ENCODE measurements at regions not wholly inside any gene's neighbourhood (a gene's known extent, or its start where the extent isn't known, plus 50 kb on each side); places are given as distances from the start of the nearest gene placed in this dataset.

DNA sequence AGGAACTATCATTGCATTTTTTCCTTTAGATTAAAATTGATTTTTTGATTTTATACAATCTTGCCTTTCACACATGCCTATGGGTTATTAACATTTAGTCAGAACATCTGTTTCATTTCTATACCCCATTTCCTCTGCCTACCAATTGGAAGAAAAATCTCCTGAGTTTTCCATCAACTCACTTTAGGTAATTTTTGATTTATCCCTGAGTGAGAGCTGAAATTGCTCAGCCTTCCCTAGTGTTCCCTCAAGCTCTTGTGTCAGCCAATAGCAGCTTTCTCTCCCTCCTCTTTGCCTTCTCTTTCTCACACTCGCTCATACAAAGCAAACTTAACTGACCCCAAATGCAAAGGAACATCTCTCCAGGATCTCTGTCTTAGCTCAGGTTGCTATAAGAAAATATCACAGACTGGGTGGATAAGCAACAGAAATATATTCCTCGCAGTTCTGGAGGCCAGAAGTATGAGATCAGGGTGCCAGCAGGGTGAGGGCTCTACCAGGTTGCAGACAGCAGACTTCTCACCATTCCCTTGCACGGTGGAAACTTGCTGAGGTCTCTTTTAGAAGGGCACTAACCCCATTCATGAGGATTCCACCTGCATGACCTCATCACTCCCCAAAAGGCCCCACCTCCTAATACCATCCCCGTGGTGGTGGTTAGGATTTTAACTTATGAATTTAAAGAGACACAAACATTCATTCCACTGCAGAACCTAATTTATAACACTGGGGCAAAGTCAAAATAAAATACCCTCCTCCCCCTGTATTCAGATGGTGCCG, 224.2 kb upstream of the SFSWAP start:
- TF ChIP-seq POU2F2 (IDR thresholded peaks at IDR 0.05; ENCODE audit: low read depth, low read length) (no peak), SPI1 (IDR thresholded peaks at IDR 0.05; ENCODE audit: low read depth, low read length) (no peak), PAX5 (IDR thresholded peaks at IDR 0.05; ENCODE audit: insufficient read depth, low read length, severe bottlenecking) (no peak), TAF1 (IDR thresholded peaks at IDR 0.05; ENCODE audit: low read depth, low read length) (no peak), POLR2A (IDR thresholded peaks at IDR 0.05; ENCODE audit: low read depth, low read length) (no peak)
- DNase-seq (ENCODE audit: insufficient read length, low spot score) (no peak), FAIRE-seq (no peak)

DNA sequence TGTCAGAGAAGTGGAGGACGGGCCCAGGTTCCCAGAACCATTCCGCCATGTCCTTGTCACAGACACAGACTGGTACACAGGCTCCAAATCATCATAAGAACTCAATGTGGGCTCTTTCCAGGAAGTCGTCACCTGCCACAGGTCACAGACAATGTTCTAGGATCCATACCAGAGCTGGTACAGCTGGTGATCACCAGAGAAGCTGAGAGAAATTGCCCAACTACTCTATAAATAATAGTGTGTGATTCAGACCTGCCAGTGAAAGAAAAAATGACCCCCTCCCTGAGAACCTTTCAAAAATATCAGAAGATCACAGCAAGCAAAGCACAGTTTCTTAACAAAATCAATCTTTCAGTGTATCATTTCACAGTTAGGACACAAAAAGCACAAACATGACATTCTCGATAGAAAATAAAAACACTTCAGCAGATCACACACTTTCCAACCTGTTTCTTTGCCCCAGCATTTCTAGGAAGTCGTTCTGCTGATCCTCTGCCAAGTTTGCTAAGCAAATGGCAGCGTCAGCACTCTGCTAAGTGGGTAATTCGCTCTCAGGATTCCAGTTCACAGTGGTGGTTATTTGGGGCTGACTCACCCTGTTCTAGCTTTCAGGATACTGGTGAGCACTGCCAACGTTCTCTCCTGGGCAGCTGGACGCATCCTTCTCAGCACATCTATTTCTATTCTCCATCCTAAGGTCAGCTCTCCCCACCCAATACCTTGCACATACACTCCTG, 223.3 kb upstream of the SFSWAP start:
- TF ChIP-seq SPI1 (IDR thresholded peaks at IDR 0.05; ENCODE audit: low read depth, low read length) (no peak), TAF1 (IDR thresholded peaks at IDR 0.05; ENCODE audit: low read depth, low read length) (no peak), PAX5 (IDR thresholded peaks at IDR 0.05; ENCODE audit: insufficient read depth, low read length, severe bottlenecking) (no peak), POLR2A (IDR thresholded peaks at IDR 0.05; ENCODE audit: low read depth, low read length) (no peak), POLR2AphosphoS5 (IDR thresholded peaks at IDR 0.05; ENCODE audit: low read depth, low read length) (no peak), POU2F2 (IDR thresholded peaks at IDR 0.05; ENCODE audit: low read depth, low read length) (no peak)
- DNase-seq (ENCODE audit: insufficient read length, low spot score) (no peak), FAIRE-seq (no peak)

- FAIRE-seq = no peak
- TF ChIP-seq SPI1 (IDR thresholded peaks at IDR 0.05; ENCODE audit: low read depth, low read length) (no peak), POU2F2 (IDR thresholded peaks at IDR 0.05; ENCODE audit: low read depth, low read length) (no peak), PAX5 (IDR thresholded peaks at IDR 0.05; ENCODE audit: insufficient read depth, low read length, severe bottlenecking) (no peak), TAF1 (IDR thresholded peaks at IDR 0.05; ENCODE audit: low read depth, low read length) (no peak), POLR2AphosphoS5 (IDR thresholded peaks at IDR 0.05; ENCODE audit: low read depth, low read length) (no peak), POLR2A (IDR thresholded peaks at IDR 0.05; ENCODE audit: low read depth, low read length) (no peak)
- no peak for DNase-seq (ENCODE audit: insufficient read length, low spot score)
Observed at GRCh38 chr12:131489718-131490117, 221.2 kb upstream of the SFSWAP start.

DNA sequence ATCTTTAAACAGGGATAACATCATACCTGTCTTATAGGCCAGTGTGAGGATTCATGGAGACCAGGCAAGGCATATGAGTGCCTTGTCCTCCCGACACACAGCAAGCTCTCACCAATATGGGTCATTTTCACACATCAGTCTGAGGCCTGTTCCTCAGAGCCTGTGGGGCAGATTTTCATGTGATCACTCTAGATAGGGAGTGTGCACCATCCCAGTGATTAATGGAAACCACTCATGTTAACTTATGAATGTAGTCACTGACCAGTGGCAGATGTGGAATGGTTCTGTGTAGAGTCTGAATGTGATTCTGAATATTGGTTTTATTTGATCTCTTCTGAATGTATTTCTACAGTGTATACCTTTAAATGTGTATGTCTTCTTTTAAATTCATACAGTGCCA, 219.7 kb upstream of the SFSWAP start:
- DNase-seq (ENCODE audit: insufficient read length, low spot score) = no peak
- TF ChIP-seq SPI1 (IDR thresholded peaks at IDR 0.05; ENCODE audit: low read depth, low read length) (no peak), POU2F2 (IDR thresholded peaks at IDR 0.05; ENCODE audit: low read depth, low read length) (no peak), PAX5 (IDR thresholded peaks at IDR 0.05; ENCODE audit: insufficient read depth, low read length, severe bottlenecking) (no peak), POLR2A (IDR thresholded peaks at IDR 0.05; ENCODE audit: low read depth, low read length) (no peak), POLR2AphosphoS5 (IDR thresholded peaks at IDR 0.05; ENCODE audit: low read depth, low read length) (no peak), TAF1 (IDR thresholded peaks at IDR 0.05; ENCODE audit: low read depth, low read length) (no peak)

DNA sequence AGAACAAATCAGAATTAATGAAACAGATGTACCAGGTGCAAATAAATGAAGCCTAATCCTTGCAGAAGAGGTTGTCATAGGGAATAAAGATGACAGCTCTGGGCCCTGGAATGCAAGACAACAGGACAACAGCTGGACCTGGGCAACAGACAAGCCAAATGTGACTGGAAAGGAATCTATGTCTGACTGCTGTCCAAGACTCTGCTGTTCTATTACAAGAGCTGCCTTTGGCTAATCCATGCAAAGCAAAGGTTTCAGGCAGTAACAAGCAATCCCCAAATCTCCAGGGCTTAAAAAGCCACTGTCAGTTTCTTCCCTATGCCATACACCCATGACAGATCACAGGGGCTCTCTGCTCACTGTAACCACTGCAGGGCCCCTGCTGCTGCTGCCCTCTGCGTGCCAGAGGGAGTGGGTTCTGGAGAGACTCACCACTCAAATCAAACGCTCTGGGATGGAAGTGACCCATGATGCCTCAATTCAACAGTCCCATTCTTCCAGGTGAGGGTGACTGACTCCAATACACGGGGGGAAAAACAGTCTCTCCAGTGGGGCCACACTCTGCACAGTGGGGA, 218.9 kb upstream of the SFSWAP start:
- FAIRE-seq (no peak), DNase-seq (ENCODE audit: insufficient read length, low spot score) (no peak)
- TF ChIP-seq PAX5 (IDR thresholded peaks at IDR 0.05; ENCODE audit: insufficient read depth, low read length, severe bottlenecking) = no peak
- TF ChIP-seq POLR2AphosphoS5 (IDR thresholded peaks at IDR 0.05; ENCODE audit: low read depth, low read length) = no peak
- no peak for TF ChIP-seq POU2F2 (IDR thresholded peaks at IDR 0.05; ENCODE audit: low read depth, low read length)
- no peak for TF ChIP-seq TAF1 (IDR thresholded peaks at IDR 0.05; ENCODE audit: low read depth, low read length)
- TF ChIP-seq SPI1 (IDR thresholded peaks at IDR 0.05; ENCODE audit: low read depth, low read length) = no peak

More for the DNA sequence above, 219.7 kb upstream of the SFSWAP start:
- no peak for FAIRE-seq

GRCh38 chr12:131493068-131493826, 217.6 kb upstream of the SFSWAP start:
- no peak for FAIRE-seq
- TF ChIP-seq SPI1 (IDR thresholded peaks at IDR 0.05; ENCODE audit: low read depth, low read length) (no peak), PAX5 (IDR thresholded peaks at IDR 0.05; ENCODE audit: insufficient read depth, low read length, severe bottlenecking) (no peak), TAF1 (IDR thresholded peaks at IDR 0.05; ENCODE audit: low read depth, low read length) (no peak), POLR2AphosphoS5 (IDR thresholded peaks at IDR 0.05; ENCODE audit: low read depth, low read length) (no peak), POU2F2 (IDR thresholded peaks at IDR 0.05; ENCODE audit: low read depth, low read length) (no peak), POLR2A (IDR thresholded peaks at IDR 0.05; ENCODE audit: low read depth, low read length) (no peak)
- DNase-seq (ENCODE audit: insufficient read length, low spot score) = no peak

- TF ChIP-seq PAX5 (IDR thresholded peaks at IDR 0.05; ENCODE audit: insufficient read depth, low read length, severe bottlenecking) (no peak), POU2F2 (IDR thresholded peaks at IDR 0.05; ENCODE audit: low read depth, low read length) (no peak), TAF1 (IDR thresholded peaks at IDR 0.05; ENCODE audit: low read depth, low read length) (no peak), POLR2AphosphoS5 (IDR thresholded peaks at IDR 0.05; ENCODE audit: low read depth, low read length) (no peak), SPI1 (IDR thresholded peaks at IDR 0.05; ENCODE audit: low read depth, low read length) (no peak), POLR2A (IDR thresholded peaks at IDR 0.05; ENCODE audit: low read depth, low read length) (no peak)
- FAIRE-seq = no peak
- DNase-seq (ENCODE audit: insufficient read length, low spot score) = no peak
Observed at GRCh38 chr12:131494216-131494615, 216.7 kb upstream of the SFSWAP start.

DNA sequence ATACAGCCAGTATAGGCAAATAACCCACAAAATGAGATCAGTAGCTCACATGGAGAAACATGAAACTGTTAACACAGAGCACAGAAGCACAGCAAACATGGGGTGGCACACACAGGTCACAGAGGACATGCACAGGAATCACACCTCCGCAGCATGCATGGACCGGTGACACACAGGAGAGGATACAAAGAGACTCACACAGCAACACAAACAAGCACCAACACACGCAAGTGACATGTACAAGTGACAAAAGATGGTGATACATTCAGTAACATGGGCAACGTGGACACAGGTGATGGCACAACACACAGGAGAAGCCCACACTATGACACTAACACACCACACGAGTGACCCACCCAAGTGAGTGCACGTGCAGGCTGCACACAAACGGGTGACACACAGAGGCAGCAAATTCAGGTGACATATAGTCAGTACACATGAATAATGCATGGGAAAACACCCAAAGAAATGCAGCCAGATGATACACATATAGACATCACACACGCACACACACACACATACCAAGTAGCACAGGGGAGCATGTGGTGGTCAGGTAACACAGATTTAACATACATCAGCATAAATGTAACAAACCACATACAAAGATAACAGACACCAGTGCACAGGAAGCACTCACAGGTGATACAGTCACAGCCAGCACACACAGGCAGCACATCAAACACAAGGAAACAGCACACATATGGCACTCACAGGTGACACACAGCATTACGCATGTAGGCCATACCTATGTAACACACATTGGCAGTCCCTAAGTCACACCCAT, 216.0 kb upstream of the SFSWAP start:
- FAIRE-seq = no peak
- TF ChIP-seq PAX5 (IDR thresholded peaks at IDR 0.05; ENCODE audit: insufficient read depth, low read length, severe bottlenecking) (no peak), TAF1 (IDR thresholded peaks at IDR 0.05; ENCODE audit: low read depth, low read length) (no peak), POU2F2 (IDR thresholded peaks at IDR 0.05; ENCODE audit: low read depth, low read length) (no peak), POLR2AphosphoS5 (IDR thresholded peaks at IDR 0.05; ENCODE audit: low read depth, low read length) (no peak), SPI1 (IDR thresholded peaks at IDR 0.05; ENCODE audit: low read depth, low read length) (no peak), POLR2A (IDR thresholded peaks at IDR 0.05; ENCODE audit: low read depth, low read length) (no peak)
- DNase-seq (ENCODE audit: insufficient read length, low spot score) = no peak

Measured in GM12891 (cell line).